Aorta (tissue), 5 donors: ENCODE measurements at regions not wholly inside any gene's neighbourhood (a gene's known extent, or its start where the extent isn't known, plus 50 kb on each side); places are given as distances from the start of the nearest gene placed in this dataset.

Experiments
- ATAC-seq: fragments of 200-7000 bp; cut with Tn5 transposase; one replicate; pipeline ENCODE4 v1.9.1; 2022; ENCODE audit warnings: moderate library complexity; ENCODE audit not compliant: low FRiP score
- DNase-seq, 2 donors: peaks; one replicate each; pipeline ENCODE4 v3.0.0-alpha.2; 2020
- H3K27ac ChIP-seq, 2 donors: one replicate each; pipeline ENCODE4 v1.5.1; 2013; ENCODE audit warnings: low read length in 2 of 2, mild to moderate bottlenecking in 2 of 2, moderate library complexity in 2 of 2, control low read depth in 1 of 2, inconsistent platforms in 1 of 2, low read depth in 1 of 2
- H3K27me3 ChIP-seq, 2 donors: one replicate each; pipeline ENCODE4 v1.6.1; 2013; ENCODE audit warnings: control low read depth in 1 of 2, low read length in 1 of 2, mild to moderate bottlenecking in 1 of 2, moderate library complexity in 1 of 2; ENCODE audit not compliant: insufficient read depth in 2 of 2, control insufficient read depth in 1 of 2
- H3K36me3 ChIP-seq, 2 donors: one replicate each; pipeline ENCODE4 v1.6.1; 2013; ENCODE audit warnings: control low read depth in 1 of 2, low read length in 1 of 2, mild to moderate bottlenecking in 1 of 2; ENCODE audit not compliant: insufficient read depth in 2 of 2, control insufficient read depth in 1 of 2
- H3K4me1 ChIP-seq, 2 donors: one replicate each; pipeline ENCODE4 v1.6.1; 2013; ENCODE audit warnings: low read length in 2 of 2, control low read depth in 1 of 2, mild to moderate bottlenecking in 1 of 2, moderate library complexity in 1 of 2; ENCODE audit not compliant: insufficient read depth in 2 of 2, control insufficient read depth in 1 of 2
- H3K4me3 ChIP-seq, 2 donors: one replicate each; pipeline ENCODE4 v1.5.1; 2013; ENCODE audit warnings: low read length in 2 of 2, control low read depth in 1 of 2, mild to moderate bottlenecking in 1 of 2
- H3K9me3 ChIP-seq: one replicate; pipeline ENCODE4 v1.6.1; 2013; ENCODE audit warnings: mild to moderate bottlenecking, low read length; ENCODE audit not compliant: control insufficient read depth
- WGBS, 2 donors: extraction: QIAGEN DNeasy Blood & Tissue Kit; methylation state at CpG; one replicate each; pipeline ENCODE4 v1.1.7; 2013; 5-methylcytosine and 5-hydroxymethylcytosine counted together
- intact Hi-C, 2 donors: fragments of 100-400 bp; cut with DNase I; formaldehyde crosslinking; loops; one replicate each; pipeline versions ENCODE4 v1.14.2 to v1.15.0; 2022
- donor health status: healthy with polysubstance abuse.
- donor health status: Bipolar disorder and iron deficiency.
- donor health status: DM: no; HTN: no; CAD: no.
- donor health status: DM: no; HTN: no; CAD: no.
- donor health status: DM: yes; HTN: yes; CAD: no.

DNA sequence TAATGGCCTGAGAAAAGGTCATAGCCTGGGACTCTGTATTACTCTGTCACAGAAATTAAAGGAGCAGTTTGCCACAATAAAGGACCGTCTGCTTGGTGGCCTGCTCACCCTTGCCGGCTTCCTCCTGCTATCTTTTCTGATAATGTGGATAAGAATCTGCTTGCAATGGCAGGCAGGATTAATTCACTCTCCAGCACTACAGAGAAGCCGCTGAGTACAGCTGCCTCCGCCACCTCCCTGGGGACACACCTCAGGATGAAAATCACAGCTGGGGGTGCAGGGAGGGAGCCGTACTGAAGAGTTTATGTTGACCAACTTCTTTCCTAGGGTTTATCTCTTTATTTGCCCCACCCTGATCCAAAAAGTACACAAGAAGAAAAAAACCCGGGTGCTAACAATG, 245.9 kb upstream of the RPL38 start:
- H3K4me3 ChIP-seq = no peak overlapping the region
- intact Hi-C loops = loop anchor here in 1 of 2 donors (2.0 kb wide), 1 partner anchor 529 kb away; no protein-coding TSS in a partner anchor
- H3K36me3 ChIP-seq = no peaks in the 10 kb centered on the region
- H3K27ac ChIP-seq = no peak overlapping the region
- no peaks in the 10 kb centered on the region for H3K27me3 ChIP-seq
- no peak for ATAC-seq
- 48 to 58% methylated on average over 6 of the region's 6 CpGs for WGBS, 2 donors
- no peak for DNase-seq
- H3K9me3 ChIP-seq = no peaks in the 10 kb centered on the region
- no peaks in the 10 kb centered on the region for H3K4me1 ChIP-seq

- Histone ChIP-seq H3K4me1 (no peaks in the 10 kb centered on the region), H3K36me3 (no peaks in the 10 kb centered on the region), H3K27me3 (no peaks in the 10 kb centered on the region), H3K4me3 (no peak overlapping the region), H3K9me3 (no peaks in the 10 kb centered on the region), H3K27ac (no peak overlapping the region)
- DNase-seq = no peak
- ATAC-seq = no peak
- WGBS, 2 donors = 45 to 50% methylated on average over 4 of the region's 4 CpGs
- intact Hi-C loops = no loop called here
Measured at GRCh38 chr17:73958453-73958852, 245.0 kb upstream of the RPL38 start.

GRCh38 chr17:73960469-73960868, 243.0 kb upstream of the RPL38 start:
- ATAC-seq = no peak
- intact Hi-C loops = no loop called here
- Histone ChIP-seq H3K4me3 (no peak overlapping the region), H3K36me3 (no peaks in the 10 kb centered on the region), H3K27ac (no peak overlapping the region), H3K27me3 (no peaks in the 10 kb centered on the region), H3K4me1 (no peaks in the 10 kb centered on the region), H3K9me3 (no peaks in the 10 kb centered on the region)
- no peak for DNase-seq

- Histone ChIP-seq H3K27me3 (peaks cover 0 to 1% of the 10 kb centered on the region in 2 donors), H3K9me3 (no peaks in the 10 kb centered on the region), H3K4me3 (no peak overlapping the region), H3K4me1 (no peaks in the 10 kb centered on the region), H3K27ac (no peak overlapping the region), H3K36me3 (no peaks in the 10 kb centered on the region)
- whole genome bisulfite sequencing, 2 donors = 45 to 46% methylated on average over 2 of the region's 2 CpGs
- no peak for ATAC-seq
- DNase-seq = no peak
- intact Hi-C loops = no loop called here
Measured at GRCh38 chr17:73962308-73962707, 241.2 kb upstream of the RPL38 start.

DNA sequence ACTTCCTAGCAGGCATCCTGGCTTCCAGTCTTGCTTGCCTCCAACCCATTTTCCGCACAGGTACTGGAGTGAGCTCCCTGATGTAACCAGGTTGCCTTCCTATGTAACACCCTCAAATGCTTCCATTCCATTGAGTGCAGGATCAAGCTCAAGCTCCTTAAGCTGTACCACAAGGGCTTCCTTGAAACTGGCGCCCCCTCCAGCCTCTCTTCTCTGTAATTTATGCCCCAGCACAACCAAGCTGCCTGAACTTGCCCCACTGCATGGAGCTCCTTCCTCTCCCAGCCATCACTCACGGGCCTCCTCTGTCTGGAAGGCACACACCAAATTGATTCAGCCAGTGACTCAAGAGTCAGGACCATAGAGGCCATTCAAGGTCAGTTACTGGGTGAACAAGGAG, 234.8 kb upstream of the RPL38 start:
- DNase-seq (no peak), ATAC-seq (no peak)
- H3K27ac ChIP-seq = no peak overlapping the region
- no peaks in the 10 kb centered on the region for H3K36me3 ChIP-seq
- H3K4me3 ChIP-seq = no peak overlapping the region
- H3K9me3 ChIP-seq = no peaks in the 10 kb centered on the region
- no peaks in the 10 kb centered on the region for H3K4me1 ChIP-seq
- WGBS, 2 donors = 68 to 70% methylated on average over 3 of the region's 3 CpGs
- H3K27me3 ChIP-seq = peaks cover 0 to 1% of the 10 kb centered on the region in 2 donors
- intact Hi-C loops = no loop called here

DNA sequence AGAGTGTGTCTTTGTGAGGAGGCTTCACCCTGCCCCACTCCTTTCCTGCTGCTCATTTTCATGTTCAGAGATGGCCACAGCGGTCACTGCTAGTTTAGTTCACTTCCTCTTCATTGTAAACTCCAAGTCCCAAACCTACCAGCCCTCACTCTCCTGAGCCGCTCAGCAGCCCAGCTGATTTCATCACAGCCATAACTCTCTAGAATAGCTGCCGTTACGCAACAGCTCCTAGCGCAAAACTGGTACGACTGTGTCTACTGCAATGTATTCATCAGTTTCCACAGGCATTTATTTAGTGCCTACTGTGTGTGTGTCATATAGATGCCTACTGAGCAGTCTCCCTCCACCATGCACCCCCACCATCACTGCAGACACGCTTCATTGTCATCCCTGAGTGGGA, 233.5 kb upstream of the RPL38 start:
- Histone ChIP-seq H3K36me3 (no peaks in the 10 kb centered on the region), H3K27ac (no peak overlapping the region), H3K9me3 (no peaks in the 10 kb centered on the region), H3K4me3 (no peak overlapping the region), H3K27me3 (peaks cover 0 to 1% of the 10 kb centered on the region in 2 donors), H3K4me1 (no peaks in the 10 kb centered on the region)
- peak; percentile 55 to 75 for DNase-seq
- 61 to 63% methylated on average over 7 of the region's 7 CpGs for WGBS, 2 donors
- peak; percentile 33 for ATAC-seq
- intact Hi-C loops = no loop called here

- no peaks in the 10 kb centered on the region for H3K4me1 ChIP-seq
- 66 to 75% methylated on average over 4 of the region's 4 CpGs for WGBS, 2 donors
- no peak overlapping the region for H3K4me3 ChIP-seq
- ATAC-seq (no peak), DNase-seq (peak in 1 of 2 donors; percentile 20)
- no peaks in the 10 kb centered on the region for H3K9me3 ChIP-seq
- H3K27ac ChIP-seq = no peak overlapping the region
- peaks cover 0 to 1% of the 10 kb centered on the region in 2 donors for H3K27me3 ChIP-seq
- H3K36me3 ChIP-seq = no peaks in the 10 kb centered on the region
- intact Hi-C loops = no loop called here
Measured at GRCh38 chr17:73971127-73971526, 232.4 kb upstream of the RPL38 start.

- no peak for ATAC-seq
Measured at GRCh38 chr17:73972056-73972455, 231.4 kb upstream of the RPL38 start.

GRCh38 chr17:73972901-73973300, 230.6 kb upstream of the RPL38 start:
- Histone ChIP-seq H3K4me1 (no peaks in the 10 kb centered on the region), H3K27ac (no peak overlapping the region), H3K9me3 (no peaks in the 10 kb centered on the region), H3K36me3 (no peaks in the 10 kb centered on the region), H3K27me3 (no peaks in the 10 kb centered on the region), H3K4me3 (no peak overlapping the region)
- DNase-seq (no peak), ATAC-seq (no peak)
- intact Hi-C loops = no loop called here
- 75 to 77% methylated on average over 6 of the region's 6 CpGs for WGBS, 2 donors

More at GRCh38 chr17:73972056-73972455, 231.4 kb upstream of the RPL38 start:
- H3K4me3 ChIP-seq = no peak overlapping the region
- intact Hi-C loops = no loop called here
- no peaks in the 10 kb centered on the region for H3K36me3 ChIP-seq
- H3K27me3 ChIP-seq = peaks cover 0 to 1% of the 10 kb centered on the region in 2 donors
- DNase-seq = peak in 1 of 2 donors; percentile 21
- 82 to 87% methylated on average over 10 of the region's 10 CpGs for WGBS, 2 donors
- H3K27ac ChIP-seq = no peak overlapping the region
- no peaks in the 10 kb centered on the region for H3K9me3 ChIP-seq
- H3K4me1 ChIP-seq = no peaks in the 10 kb centered on the region
